22Rv1 (cell line): ENCODE measurements at regions not wholly inside any gene's neighbourhood (a gene's known extent, or its start where the extent isn't known, plus 50 kb on each side); places are given as distances from the start of the nearest gene placed in this dataset.

Experiments used
- CTCF ChIP-seq: fragments of 450-650 bp; IDR thresholded peaks from 2 replicates; pipeline ENCODE4 v1.5.1; 2017; ENCODE audit warnings: mild to moderate bottlenecking
- ZFX ChIP-seq: fragments of 450-650 bp; IDR thresholded peaks from 2 replicates; pipeline ENCODE4 v1.6.1; 2017; ENCODE audit warnings: antibody characterized with exemption, borderline replicate concordance

- TF ChIP-seq CTCF = no peak
- no peak for TF ChIP-seq ZFX
These were observed 86.2 kb upstream of the SAMSN1 start for GRCh38 chr21:14632359-14632758.
